WTC11 (cell line): ENCODE measurements at regions not wholly inside any gene's neighbourhood (a gene's known extent, or its start where the extent isn't known, plus 50 kb on each side); places are given as distances from the start of the nearest gene placed in this dataset.

Experiments used
- ATAC-seq: fragments of 200-7000 bp; cut with Tn5 transposase; 2 replicates; pipeline ENCODE4 v1.10.0; 2021; ENCODE audit warnings: mild to moderate bottlenecking, moderate library complexity
- CTCF ChIA-PET: fragments of 300-600 bp; sonication (Branson Sonifier 250); formaldehyde crosslinking; loops from one replicate; lab custom pipeline; 2021; ENCODE audit warnings: antibody characterized with exemption; lab: Charles Lee
- POLR2A ChIA-PET: fragments of 350-600 bp; sonication (Branson Sonifier 250); formaldehyde crosslinking; loops from one replicate; lab custom pipeline; 2021; ENCODE audit warnings: antibody characterized with exemption; lab: Charles Lee
- DNase-seq: peaks from one replicate; pipeline ENCODE4 v3.0.0; 2021; ENCODE audit warnings: low spot score
- H3K27ac Mint-ChIP-seq: 2 replicates; pipeline ENCODE4 v1.8.0; 2021; ENCODE audit warnings: mixed read lengths
- H3K27me3 Mint-ChIP-seq: 2 replicates; pipeline ENCODE4 v1.8.0; 2021; ENCODE audit warnings: low read depth, mild to moderate bottlenecking, moderate library complexity, mixed read lengths
- H3K36me3 Mint-ChIP-seq: 2 replicates; pipeline ENCODE4 v1.8.0; 2021; ENCODE audit warnings: mixed read lengths
- H3K4me1 Mint-ChIP-seq: 2 replicates; pipeline ENCODE4 v1.8.0; 2022; ENCODE audit warnings: mixed read lengths
- H3K4me3 Mint-ChIP-seq: 2 replicates; pipeline ENCODE4 v1.8.0; 2021; ENCODE audit warnings: mild to moderate bottlenecking, moderate library complexity, mixed read lengths
- H3K9me3 Mint-ChIP-seq: 2 replicates; pipeline ENCODE4 v1.8.0; 2021; ENCODE audit warnings: mixed read lengths
- ATF2 ChIP-seq: sonication (generic); formaldehyde crosslinking; IDR thresholded peaks from 2 replicates; pipeline ENCODE4 v1.8.1; 2022; ENCODE audit warnings: low read depth, missing genetic modification reagents, borderline replicate concordance
- ATF3 ChIP-seq: sonication (generic); formaldehyde crosslinking; conservative IDR thresholded peaks from 2 replicates; pipeline ENCODE4 v1.8.1; 2022; ENCODE audit warnings: mild to moderate bottlenecking, missing genetic modification reagents
- CREM ChIP-seq: sonication (generic); formaldehyde crosslinking; IDR thresholded peaks from 2 replicates; pipeline ENCODE4 v1.8.1; 2022; ENCODE audit warnings: mild to moderate bottlenecking, missing genetic modification reagents, moderate library complexity
- CTCF ChIP-seq: fragments of 200-600 bp; IDR thresholded peaks from 2 replicates; pipeline ENCODE4 v1.8.0; 2022; ENCODE audit warnings: antibody characterized with exemption
- FOXK1 ChIP-seq: sonication (generic); formaldehyde crosslinking; IDR thresholded peaks from 2 replicates; pipeline ENCODE4 v1.8.0; 2022; ENCODE audit warnings: mild to moderate bottlenecking, moderate library complexity, missing genetic modification reagents
- GABPB1 ChIP-seq: sonication (generic); formaldehyde crosslinking; IDR thresholded peaks from 2 replicates; pipeline ENCODE4 v1.8.1; 2023; ENCODE audit warnings: mild to moderate bottlenecking, missing genetic modification reagents
- GRHL2 ChIP-seq: fragments of 250-450 bp; sonication (Bioruptor Pico); IDR thresholded peaks from 2 replicates; pipeline ENCODE4 v1.8.0; 2022; ENCODE audit warnings: mild to moderate bottlenecking, moderate library complexity; ENCODE audit not compliant: insufficient replicate concordance, severe bottlenecking
- GTF2I ChIP-seq: fragments of 250-450 bp; sonication (Bioruptor Pico); conservative IDR thresholded peaks from 2 replicates; pipeline ENCODE4 v1.4.0; 2021; ENCODE audit warnings: mild to moderate bottlenecking
- IRF2 ChIP-seq: sonication (generic); formaldehyde crosslinking; IDR thresholded peaks from 2 replicates; pipeline ENCODE4 v1.8.0; 2022; ENCODE audit warnings: low read depth, missing genetic modification reagents, borderline replicate concordance
- KAT7 ChIP-seq: sonication (generic); formaldehyde crosslinking; IDR thresholded peaks from 2 replicates; pipeline ENCODE4 v1.8.1; 2023; ENCODE audit warnings: missing genetic modification reagents, mild to moderate bottlenecking, borderline replicate concordance
- MAX ChIP-seq: sonication (generic); formaldehyde crosslinking; IDR thresholded peaks from 2 replicates; pipeline ENCODE4 v1.8.0; 2022; ENCODE audit warnings: mild to moderate bottlenecking, missing genetic modification reagents
- MXD4 ChIP-seq: fragments of 250-450 bp; sonication (Bioruptor Pico); IDR thresholded peaks from 2 replicates; pipeline ENCODE4 v1.8.0; 2021; ENCODE audit warnings: mild to moderate bottlenecking, moderate library complexity, borderline replicate concordance
- MYBL2 ChIP-seq: sonication (generic); formaldehyde crosslinking; IDR thresholded peaks from 2 replicates; pipeline ENCODE4 v1.8.1; 2023; ENCODE audit warnings: mild to moderate bottlenecking, moderate library complexity, missing genetic modification reagents
- NFE2L1 ChIP-seq: sonication (generic); formaldehyde crosslinking; IDR thresholded peaks from 2 replicates; pipeline ENCODE4 v1.8.1; 2023; ENCODE audit warnings: missing genetic modification reagents
- RORB ChIP-seq: fragments of 250-450 bp; sonication (Bioruptor Pico); IDR thresholded peaks from 2 replicates; pipeline ENCODE4 v1.9.0; 2021; ENCODE audit warnings: mild to moderate bottlenecking
- SMAD4 ChIP-seq: sonication (generic); formaldehyde crosslinking; IDR thresholded peaks from 2 replicates; pipeline ENCODE4 v1.8.0; 2022; ENCODE audit warnings: mild to moderate bottlenecking, missing genetic modification reagents
- SOX15 ChIP-seq: fragments of 250-450 bp; sonication (Bioruptor Pico); IDR thresholded peaks from 2 replicates; pipeline ENCODE4 v1.9.0; 2021; ENCODE audit warnings: mild to moderate bottlenecking
- TCF7 ChIP-seq: sonication (generic); formaldehyde crosslinking; IDR thresholded peaks from 2 replicates; pipeline ENCODE4 v1.8.0; 2022; ENCODE audit warnings: mild to moderate bottlenecking, low read depth, missing genetic modification reagents, moderate library complexity
- ZNF232 ChIP-seq: sonication (generic); formaldehyde crosslinking; IDR thresholded peaks from 2 replicates; pipeline ENCODE4 v1.8.0; 2022; ENCODE audit warnings: mild to moderate bottlenecking, missing genetic modification reagents
- ZNF281 ChIP-seq: sonication (generic); formaldehyde crosslinking; IDR thresholded peaks from 2 replicates; pipeline ENCODE4 v1.8.0; 2023; ENCODE audit warnings: mild to moderate bottlenecking, missing genetic modification reagents
- ZNF532 ChIP-seq: fragments of 250-450 bp; sonication (Bioruptor Pico); IDR thresholded peaks from 2 replicates; pipeline ENCODE4 v1.9.0; 2021; ENCODE audit warnings: mild to moderate bottlenecking, borderline replicate concordance
- ZNF671 ChIP-seq: fragments of 250-450 bp; sonication (Bioruptor Pico); IDR thresholded peaks from 2 replicates; pipeline ENCODE4 v1.8.0; 2021; ENCODE audit warnings: mild to moderate bottlenecking

- ATAC-seq (no peak), DNase-seq (no peak)
- peaks cover 6% of the 10 kb centered on the region; the same call in 1 of the 2 replicates for H3K9me3 Mint-ChIP-seq
- H3K27ac Mint-ChIP-seq = no peak overlapping the region
- H3K36me3 Mint-ChIP-seq = no peaks in the 10 kb centered on the region
- POLR2A ChIA-PET = no interaction called here
- H3K4me3 Mint-ChIP-seq = no peak overlapping the region
- peaks cover 31% of the 10 kb centered on the region for H3K4me1 Mint-ChIP-seq
- no peak for TF ChIP-seq NFE2L1 (CRISPR knock-in tag)
- TF ChIP-seq MYBL2 (CRISPR knock-in tag) = no peak
- no peak for TF ChIP-seq MXD4 (CRISPR knock-in tag)
- no peak for TF ChIP-seq GABPB1 (CRISPR knock-in tag)
- TF ChIP-seq ATF2 = no peak
- TF ChIP-seq CTCF = no peak
- no peak for TF ChIP-seq KAT7 (CRISPR knock-in tag)
- TF ChIP-seq TCF7 (CRISPR knock-in tag) = no peak
- no peak for TF ChIP-seq FOXK1 (CRISPR knock-in tag)
- no peak for TF ChIP-seq ZNF532 (CRISPR knock-in tag)
- no peak for TF ChIP-seq CREM (CRISPR knock-in tag)
- TF ChIP-seq GTF2I (CRISPR knock-in tag) = no peak
- no peak for TF ChIP-seq ZNF671 (CRISPR knock-in tag)
- no peak for TF ChIP-seq MAX (CRISPR knock-in tag)
- TF ChIP-seq RORB = no peak
- TF ChIP-seq ATF3 (CRISPR knock-in tag) = no peak
- TF ChIP-seq ZNF232 (CRISPR knock-in tag) = no peak
- no peak for TF ChIP-seq SMAD4 (CRISPR knock-in tag)
- TF ChIP-seq SOX15 (CRISPR knock-in tag) = no peak
- no peak for TF ChIP-seq GRHL2 (CRISPR knock-in tag)
- CTCF ChIA-PET = interaction anchor here (0.9 kb wide), 1 partner anchor 16 kb away, joined by 4 read pairs; no protein-coding TSS in a partner anchor
- H3K27me3 Mint-ChIP-seq = no peaks in the 10 kb centered on the region
Measured at GRCh38 chr2:59259913-59260312, 1018.8 kb upstream of the FANCL start.

GRCh38 chr2:59256290-59256689 lies 1015.2 kb upstream of the FANCL start:
- ATAC-seq = no peak
- CTCF ChIA-PET = no interaction called here
- POLR2A ChIA-PET = no interaction called here
- H3K36me3 Mint-ChIP-seq = no peaks in the 10 kb centered on the region
- TF ChIP-seq ZNF532 (CRISPR knock-in tag) = no peak
- TF ChIP-seq IRF2 (CRISPR knock-in tag) = no peak
- no peak for TF ChIP-seq ZNF281 (CRISPR knock-in tag)
- TF ChIP-seq, all 79 proteins: peak for 0
- H3K27me3 Mint-ChIP-seq = no peaks in the 10 kb centered on the region
- H3K4me3 Mint-ChIP-seq = no peak overlapping the region
- peaks cover 31% of the 10 kb centered on the region for H3K4me1 Mint-ChIP-seq
- H3K9me3 Mint-ChIP-seq = peaks cover 6% of the 10 kb centered on the region; the same call in 1 of the 2 replicates
- H3K27ac Mint-ChIP-seq = no peak overlapping the region
- no peak for DNase-seq
